OCI-LY1 (cell line): ENCODE measurements at regions not wholly inside any gene's neighbourhood (a gene's known extent, or its start where the extent isn't known, plus 50 kb on each side); places are given as distances from the start of the nearest gene placed in this dataset.

Experiments
- H2AFZ ChIP-seq: fragments of 200-600 bp; sonication (generic), shearing (Covaris generic); 2 replicates; pipeline ENCODE4 v1.6.0; 2014; ENCODE audit warnings: antibody characterized with exemption, mild to moderate bottlenecking, low read length
- H3F3A ChIP-seq: fragments of 200-600 bp; sonication (generic), shearing (Covaris generic); 2 replicates; pipeline ENCODE4 v1.6.0; 2014; ENCODE audit warnings: mild to moderate bottlenecking, antibody characterized with exemption, low read length, moderate library complexity; ENCODE audit not compliant: insufficient read depth
- H3K27ac ChIP-seq: fragments of 200-600 bp; sonication (generic); 2 replicates; pipeline ENCODE4 v1.5.1; 2014; ENCODE audit warnings: low read length, mixed run types, mild to moderate bottlenecking, low read depth; ENCODE audit not compliant: poor library complexity, severe bottlenecking
- H3K27me3 ChIP-seq: fragments of 200-600 bp; sonication (generic); 2 replicates; pipeline ENCODE4 v1.6.0; 2014; ENCODE audit warnings: antibody characterized with exemption, mild to moderate bottlenecking, low read length, moderate library complexity; ENCODE audit not compliant: insufficient read depth
- H3K36me3 ChIP-seq: fragments of 200-600 bp; sonication (generic); 2 replicates; pipeline ENCODE4 v1.6.1; 2014; ENCODE audit warnings: mild to moderate bottlenecking, antibody characterized with exemption, low read length, moderate library complexity, mixed read lengths; ENCODE audit not compliant: insufficient read depth
- H3K4me1 ChIP-seq: fragments of 200-600 bp; sonication (generic); 2 replicates; pipeline ENCODE4 v1.5.1; 2014; ENCODE audit warnings: mild to moderate bottlenecking, low read length, moderate library complexity; ENCODE audit not compliant: insufficient read depth, severe bottlenecking
- H3K4me2 ChIP-seq: fragments of 200-600 bp; sonication (generic), shearing (Covaris generic); 2 replicates; pipeline ENCODE4 v1.6.1; 2014; ENCODE audit warnings: low read length
- H3K4me3 ChIP-seq: fragments of 200-600 bp; sonication (generic); 2 replicates; pipeline ENCODE4 v1.5.1; 2014; ENCODE audit warnings: low read length, low read depth, mild to moderate bottlenecking, mixed read lengths; ENCODE audit not compliant: poor library complexity, severe bottlenecking
- H3K79me2 ChIP-seq: fragments of 200-600 bp; shearing (Covaris generic); 2 replicates; pipeline ENCODE4 v1.6.1; 2016; ENCODE audit warnings: mixed run types, low read length, mixed read lengths; ENCODE audit not compliant: insufficient read depth
- H3K9ac ChIP-seq: fragments of 200-600 bp; sonication (generic), shearing (Covaris generic); 2 replicates; pipeline ENCODE4 v1.6.1; 2014; ENCODE audit warnings: mild to moderate bottlenecking, low read length, mixed read lengths
- H3K9me2 ChIP-seq: fragments of 200-600 bp; sonication (generic), shearing (Covaris generic); 2 replicates; pipeline ENCODE4 v1.6.1; 2014; ENCODE audit warnings: low read depth, mild to moderate bottlenecking, low read length, mixed read lengths
- H3K9me3 ChIP-seq: fragments of 200-600 bp; shearing (Covaris generic); 2 replicates; pipeline ENCODE4 v1.6.1; 2014; ENCODE audit warnings: low read length, mixed read lengths
- H4K20me1 ChIP-seq: fragments of 200-600 bp; sonication (generic), shearing (Covaris generic); 2 replicates; pipeline ENCODE4 v1.6.0; 2016; ENCODE audit warnings: mild to moderate bottlenecking, low read length; ENCODE audit not compliant: insufficient read depth
- EZH2 ChIP-seq: fragments of 200-600 bp; sonication (generic), shearing (Covaris generic); IDR thresholded peaks from 2 replicates; pipeline ENCODE4 v1.8.0; 2017; ENCODE audit warnings: borderline replicate concordance, mixed run types, mild to moderate bottlenecking, antibody characterized with exemption, low read length, moderate library complexity, mixed read lengths
- TF ChIP-seq, protein P1 (sequence below): fragments of 200-600 bp; sonication (generic), shearing (Covaris generic); IDR thresholded peaks from 2 replicates; pipeline ENCODE4 v1.5.1; 2017; ENCODE audit warnings: mild to moderate bottlenecking, antibody characterized with exemption, low read length, moderate library complexity, mixed read lengths

DNA sequence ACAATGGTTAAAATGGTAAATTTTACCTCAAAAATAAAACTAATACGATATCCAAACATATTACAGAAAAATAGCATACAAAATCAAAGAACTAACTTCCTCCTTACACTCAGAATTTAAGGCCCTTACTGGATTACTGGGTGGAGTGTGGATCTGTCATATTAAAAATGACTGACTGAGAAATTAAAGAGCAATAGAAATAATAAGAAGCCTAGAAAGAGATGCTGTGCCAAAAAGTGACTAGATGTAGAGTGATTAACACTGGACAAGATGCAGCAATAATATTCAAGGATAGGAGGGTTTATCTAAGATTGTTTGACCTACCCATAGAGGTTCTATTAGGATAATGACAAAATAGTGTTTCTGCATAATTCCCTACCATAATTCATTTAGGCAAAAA lies 424.3 kb downstream of the SETD4 start:
- no peak overlapping the region for H3K27ac ChIP-seq
- H3F3A ChIP-seq: no peaks in the 10 kb centered on the region
- TF ChIP-seq, protein P1, sequence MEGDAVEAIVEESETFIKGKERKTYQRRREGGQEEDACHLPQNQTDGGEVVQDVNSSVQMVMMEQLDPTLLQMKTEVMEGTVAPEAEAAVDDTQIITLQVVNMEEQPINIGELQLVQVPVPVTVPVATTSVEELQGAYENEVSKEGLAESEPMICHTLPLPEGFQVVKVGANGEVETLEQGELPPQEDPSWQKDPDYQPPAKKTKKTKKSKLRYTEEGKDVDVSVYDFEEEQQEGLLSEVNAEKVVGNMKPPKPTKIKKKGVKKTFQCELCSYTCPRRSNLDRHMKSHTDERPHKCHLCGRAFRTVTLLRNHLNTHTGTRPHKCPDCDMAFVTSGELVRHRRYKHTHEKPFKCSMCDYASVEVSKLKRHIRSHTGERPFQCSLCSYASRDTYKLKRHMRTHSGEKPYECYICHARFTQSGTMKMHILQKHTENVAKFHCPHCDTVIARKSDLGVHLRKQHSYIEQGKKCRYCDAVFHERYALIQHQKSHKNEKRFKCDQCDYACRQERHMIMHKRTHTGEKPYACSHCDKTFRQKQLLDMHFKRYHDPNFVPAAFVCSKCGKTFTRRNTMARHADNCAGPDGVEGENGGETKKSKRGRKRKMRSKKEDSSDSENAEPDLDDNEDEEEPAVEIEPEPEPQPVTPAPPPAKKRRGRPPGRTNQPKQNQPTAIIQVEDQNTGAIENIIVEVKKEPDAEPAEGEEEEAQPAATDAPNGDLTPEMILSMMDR: no peak
- TF ChIP-seq EZH2: no peak
- H3K9me3 ChIP-seq: no peaks in the 10 kb centered on the region
- H3K79me2 ChIP-seq: no peaks in the 10 kb centered on the region
- no peaks in the 10 kb centered on the region for H3K27me3 ChIP-seq
- no peaks in the 10 kb centered on the region for H3K9me2 ChIP-seq
- H3K4me3 ChIP-seq: no peak overlapping the region
- no peak overlapping the region for H3K9ac ChIP-seq
- H2AFZ ChIP-seq: no peak overlapping the region
- H4K20me1 ChIP-seq: no peaks in the 10 kb centered on the region
- no peak overlapping the region for H3K4me2 ChIP-seq
- H3K4me1 ChIP-seq: no peaks in the 10 kb centered on the region
- H3K36me3 ChIP-seq: no peaks in the 10 kb centered on the region

DNA sequence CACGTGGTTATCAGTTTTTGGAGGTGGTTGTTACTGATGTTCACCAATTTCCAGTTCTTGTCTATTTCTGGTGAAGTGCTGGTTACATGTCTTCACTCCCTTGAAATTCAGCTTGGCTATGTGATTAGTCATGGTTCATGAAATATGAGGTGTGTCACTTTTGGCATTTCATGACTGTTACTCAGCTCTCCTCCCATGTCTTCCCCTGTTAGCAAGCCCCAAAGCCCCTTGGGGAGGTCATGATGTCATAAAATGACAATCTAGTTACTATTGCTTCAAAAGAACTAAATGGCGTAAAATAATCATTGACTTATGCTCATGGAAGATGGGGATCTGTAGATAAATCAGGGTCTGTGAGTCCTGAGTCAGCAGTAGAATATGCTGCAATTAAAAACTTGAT lies 425.1 kb downstream of the SETD4 start:
- no peak overlapping the region for H2AFZ ChIP-seq
- no peaks in the 10 kb centered on the region for H3K4me1 ChIP-seq
- H3K9me3 ChIP-seq: no peaks in the 10 kb centered on the region
- TF ChIP-seq, protein P1: no peak
- TF ChIP-seq EZH2: no peak
- H3K4me3 ChIP-seq: no peak overlapping the region
- no peaks in the 10 kb centered on the region for H3K9me2 ChIP-seq
- no peak overlapping the region for H3K9ac ChIP-seq
- H3K36me3 ChIP-seq: no peaks in the 10 kb centered on the region
- no peak overlapping the region for H3K4me2 ChIP-seq
- H3F3A ChIP-seq: no peaks in the 10 kb centered on the region
- H3K79me2 ChIP-seq: no peaks in the 10 kb centered on the region
- H4K20me1 ChIP-seq: no peaks in the 10 kb centered on the region
- H3K27ac ChIP-seq: no peak overlapping the region
- H3K27me3 ChIP-seq: no peaks in the 10 kb centered on the region

DNA sequence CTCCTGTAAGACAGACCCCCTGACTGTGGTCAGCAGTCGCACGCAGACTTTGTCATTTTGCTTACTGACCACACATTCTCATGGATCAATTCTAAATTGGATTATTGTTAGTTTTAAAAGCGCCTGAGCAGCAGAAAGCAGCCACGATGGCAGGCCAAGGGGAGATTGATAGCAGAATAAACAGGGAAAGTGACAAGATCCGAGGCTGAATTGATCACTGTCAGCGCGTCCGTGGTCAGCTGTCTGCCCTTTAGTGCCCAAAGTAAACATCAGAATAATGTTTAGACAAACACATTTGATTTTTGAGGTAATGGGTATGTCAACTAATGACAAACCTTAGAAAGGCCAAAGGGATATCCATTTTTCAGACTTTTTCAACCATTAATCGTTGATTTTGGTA lies 426.8 kb downstream of the SETD4 start:
- H3K9ac ChIP-seq: no peak overlapping the region
- H3K9me2 ChIP-seq: no peaks in the 10 kb centered on the region
- H3K4me1 ChIP-seq: no peaks in the 10 kb centered on the region
- H3K4me2 ChIP-seq: no peak overlapping the region
- no peak for TF ChIP-seq EZH2
- TF ChIP-seq, protein P1: no peak
- no peaks in the 10 kb centered on the region for H3K27me3 ChIP-seq
- H3K36me3 ChIP-seq: no peaks in the 10 kb centered on the region
- no peak overlapping the region for H3K27ac ChIP-seq
- no peak overlapping the region for H3K4me3 ChIP-seq
- no peaks in the 10 kb centered on the region for H3F3A ChIP-seq
- no peaks in the 10 kb centered on the region for H3K79me2 ChIP-seq
- no peak overlapping the region for H2AFZ ChIP-seq
- H4K20me1 ChIP-seq: no peaks in the 10 kb centered on the region
- no peaks in the 10 kb centered on the region for H3K9me3 ChIP-seq
